K562 (cell line): ENCODE measurements at regions not wholly inside any gene's neighbourhood (a gene's known extent, or its start where the extent isn't known, plus 50 kb on each side); places are given as distances from the start of the nearest gene placed in this dataset.

Source experiments
- ATAC-seq: fragments of 200-7000 bp; cut with Tn5 transposase; 3 replicates; pipeline ENCODE4 v1.9.1; 2020; ENCODE audit warnings: moderate library complexity
- BruUV-seq: library from RNA; stranded (reverse); fragments of 400-500 nt; replicated peaks from 2 replicates; lab custom pipeline; 2021; lab: Mats Ljungman, UMichigan
- CTCF ChIA-PET: fragments of 300-600 bp; formaldehyde crosslinking; extraction: SDS; loops from one replicate; lab custom pipeline; 2021; ENCODE audit warnings: low intra/inter-chr PET ratio; lab: Yijun Ruan, JAX
- POLR2A ChIA-PET: fragments of 300-600, 350-650 bp; sonication (Branson Sonifier 250); formaldehyde crosslinking; extraction: SDS; loops from one replicate; lab custom pipeline; 2021; ENCODE audit warnings: antibody characterized with exemption, inconsistent platforms; lab: Yijun Ruan, JAX
- DNase-seq, 4 experiments: peaks; one replicate each; pipeline versions ENCODE4 v3.0.0 to v3.0.0-alpha.2; 2011 to 2018; ENCODE audit warnings: low spot score in 3 of 4, mixed read lengths in 3 of 4; ENCODE audit errors: extremely low read depth in 1 of 4
- FAIRE-seq: peaks from 2 replicates; lab custom pipeline; 2011; peaks lifted over from hg19 to GRCh38; lab: Jason Lieb, UNC
- H2AFZ ChIP-seq: 2 replicates; pipeline ENCODE4 v1.6.0; 2011; ENCODE audit warnings: low read depth, low read length, control low read depth, inconsistent platforms
- H3K27ac ChIP-seq: fragments of 200-600 bp; 3 replicates; pipeline ENCODE4 v1.8.0; 2011; ENCODE audit warnings: low read depth, mild to moderate bottlenecking, control low read depth, inconsistent platforms, low read length, moderate library complexity, mixed read lengths; ENCODE audit errors: extremely low read depth
- H3K27me3 ChIP-seq, 2 experiments: fragments of 300-600 bp in 1 of 2; 2 replicates in 1 of 2; 3 replicates in 1 of 2; pipeline versions ENCODE4 v1.6.0 to v1.8.0; 2011; ENCODE audit warnings: inconsistent platforms in 2 of 2, low read length in 2 of 2, mild to moderate bottlenecking in 1 of 2, mixed read lengths in 1 of 2, moderate library complexity in 1 of 2; ENCODE audit not compliant: control insufficient read depth in 2 of 2, insufficient read depth in 2 of 2
- H3K36me3 ChIP-seq: fragments of 300-600 bp; 3 replicates; pipeline ENCODE4 v1.8.0; 2011; ENCODE audit warnings: mild to moderate bottlenecking, low read length, inconsistent platforms; ENCODE audit not compliant: control insufficient read depth, insufficient read depth
- H3K4me1 ChIP-seq, 2 experiments: fragments of 200-600 bp in 1 of 2; replicated peaks in 1 of 2; 2 replicates in 1 of 2; 3 replicates in 1 of 2; pipeline versions ENCODE4 v1.5.1 to v1.8.0; 2011; ENCODE audit warnings: inconsistent platforms in 2 of 2, low read length in 2 of 2, mild to moderate bottlenecking in 1 of 2, mixed read lengths in 1 of 2, moderate library complexity in 1 of 2; ENCODE audit not compliant: control insufficient read depth in 2 of 2, insufficient read depth in 2 of 2
- H3K4me2 ChIP-seq: 2 replicates; pipeline ENCODE4 v1.6.1; 2011; ENCODE audit warnings: low read length, control low read depth, inconsistent platforms, mixed read lengths; ENCODE audit not compliant: insufficient read depth
- H3K4me3 ChIP-seq: fragments of 200-600 bp; sonication (generic), shearing (Covaris generic); 2 replicates; pipeline ENCODE4 v1.5.1; 2016; ENCODE audit warnings: control low read depth, inconsistent platforms
- H3K79me2 ChIP-seq: fragments of 200-600 bp; 3 replicates; pipeline ENCODE4 v1.8.0; 2011; ENCODE audit warnings: low read length, inconsistent platforms; ENCODE audit not compliant: control insufficient read depth, insufficient read depth
- H3K9ac ChIP-seq, 2 experiments: 2 replicates each; pipeline versions ENCODE4 v1.6.0 to v1.6.1; 2011; ENCODE audit warnings: low read depth in 2 of 2, low read length in 2 of 2, control low read depth in 1 of 2, inconsistent platforms in 1 of 2, mild to moderate bottlenecking in 1 of 2, mixed read lengths in 1 of 2; ENCODE audit not compliant: insufficient read depth in 1 of 2
- H3K9me1 ChIP-seq: one replicate; pipeline ENCODE4 v1.6.0; 2011; ENCODE audit warnings: inconsistent platforms, mild to moderate bottlenecking, low read length, moderate library complexity; ENCODE audit not compliant: control insufficient read depth, insufficient read depth
- H3K9me3 ChIP-seq: replicated peaks from 2 replicates; pipeline ENCODE4 v1.5.1; 2011; ENCODE audit warnings: low read depth, low read length, inconsistent platforms; ENCODE audit not compliant: control insufficient read depth, insufficient read depth
- H4K20me1 ChIP-seq: replicated peaks from 2 replicates; pipeline ENCODE4 v1.6.1; 2011; ENCODE audit warnings: low read length, inconsistent platforms, mixed read lengths; ENCODE audit not compliant: control insufficient read depth, insufficient read depth
- CBX8 ChIP-seq: fragments of 200-600 bp; sonication (generic); IDR thresholded peaks from 2 replicates; pipeline ENCODE4 v1.6.1; 2012; ENCODE audit warnings: borderline replicate concordance, mixed run types, low read depth, mild to moderate bottlenecking, moderate library complexity, mixed read lengths, low read length, control low read depth, inconsistent platforms; ENCODE audit not compliant: poor library complexity, severe bottlenecking; ENCODE audit errors: extremely low read depth
- CTBP1 ChIP-seq: fragments of 450-650 bp; IDR thresholded peaks from 2 replicates; pipeline ENCODE4 v1.6.1; 2016; ENCODE audit warnings: borderline replicate concordance
- FOXP1 ChIP-seq: sonication (generic); formaldehyde crosslinking; IDR thresholded peaks from 2 replicates; pipeline ENCODE4 v1.8.0; 2022; ENCODE audit warnings: mild to moderate bottlenecking, missing genetic modification reagents
- HDAC1 ChIP-seq, 2 experiments: fragments of 450-650 bp; IDR thresholded peaks; 2 replicates each; pipeline ENCODE4 v1.6.1; 2016 to 2017; ENCODE audit warnings: inconsistent platforms in 1 of 2, mild to moderate bottlenecking in 1 of 2, moderate library complexity in 1 of 2
- KDM1A ChIP-seq, 2 experiments: fragments of 450-650 bp; IDR thresholded peaks; 2 replicates each; pipeline ENCODE4 v1.6.1; 2016; ENCODE audit warnings: mild to moderate bottlenecking in 2 of 2
- PHF20 ChIP-seq: fragments of 450-650 bp; IDR thresholded peaks from 2 replicates; pipeline ENCODE4 v1.6.1; 2018; ENCODE audit not compliant: partially characterized antibody
- SIRT6 ChIP-seq: IDR thresholded peaks from one replicate; pipeline ENCODE4 v1.6.1; 2012; ENCODE audit warnings: low read depth, mild to moderate bottlenecking, control low read depth, inconsistent platforms, low read length, moderate library complexity
- SRSF1 ChIP-seq: fragments of 200-400 bp; formaldehyde crosslinking; IDR thresholded peaks from 2 replicates; pipeline ENCODE4 v1.6.1; 2017; ENCODE audit warnings: mild to moderate bottlenecking, low read depth, low read length, moderate library complexity
- ZNF384 ChIP-seq: IDR thresholded peaks from 2 replicates; pipeline ENCODE4 v1.6.1; 2012; ENCODE audit warnings: low read depth, low read length, improper control_type of control experiment
- WGBS: fragments of 100-300 bp; shearing (Covaris generic); methylation state at CpG from one replicate; pipeline ENCODE4 v1.1.6; 2016; ENCODE audit warnings: low coverage, mixed read lengths; ENCODE audit not compliant: insufficient coverage; ENCODE audit errors: missing lambda C conversion rate; 5-methylcytosine and 5-hydroxymethylcytosine counted together
- in situ Hi-C: fragments of 300-500 bp; cut with MboI; formaldehyde crosslinking; loops from 4 replicates; pipeline ENCODE4 v1.15.0; 2018; ENCODE audit warnings: inconsistent platforms, mixed read lengths
- intact Hi-C: fragments of 100-400 bp; cut with micrococcal nuclease; formaldehyde crosslinking; loops from 2 replicates; pipeline ENCODE4 v1.14.2; 2022
- TF ChIP-seq, protein P1 (sequence below): IDR thresholded peaks from 2 replicates; pipeline ENCODE4 v1.6.1; 2016; ENCODE audit warnings: missing genetic modification characterization, missing compliant biosample characterization
- TF ChIP-seq, protein P2 (sequence below), 2 experiments: fragments of 450-650 bp; IDR thresholded peaks; 2 replicates each; pipeline ENCODE4 v1.6.1; 2016
- TF ChIP-seq, protein P3 (sequence below): fragments of 450-650 bp; IDR thresholded peaks from 2 replicates; pipeline ENCODE4 v1.6.1; 2018; ENCODE audit not compliant: partially characterized antibody

DNA sequence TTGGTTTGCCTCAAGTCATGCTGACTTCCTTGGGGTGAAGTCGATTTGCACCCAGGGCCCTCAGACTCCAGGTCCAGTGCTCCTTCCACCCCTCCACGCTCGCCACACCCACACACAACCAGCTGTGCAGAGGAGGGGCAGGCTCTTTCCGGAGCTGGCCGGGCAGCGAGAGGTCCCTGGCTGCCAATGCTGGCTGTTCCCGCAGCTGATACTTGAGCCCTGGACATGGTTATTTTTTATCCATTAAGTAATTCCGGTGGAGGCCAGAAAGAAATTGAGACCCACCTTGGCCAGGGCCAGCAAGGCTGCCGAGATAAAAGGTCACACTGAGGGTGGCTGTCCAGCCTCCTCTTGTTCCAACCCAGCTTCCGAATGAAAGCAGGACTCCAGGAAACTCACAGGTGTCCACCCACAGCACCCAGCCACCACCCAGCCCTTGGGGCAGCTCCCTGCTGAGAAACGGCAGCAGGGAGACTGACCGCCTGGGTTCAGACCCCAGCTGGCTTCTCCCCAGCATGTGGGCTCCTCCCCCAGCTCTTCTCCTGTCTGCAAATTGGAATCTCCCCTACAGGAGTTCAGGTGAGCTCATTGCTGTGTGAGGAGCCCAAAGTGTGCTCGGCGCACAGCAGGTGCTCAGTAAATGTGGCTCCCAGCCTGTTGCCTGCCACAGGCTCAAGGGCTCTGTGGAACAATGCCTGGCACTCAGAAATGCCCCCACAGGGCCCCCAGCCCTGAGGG is 77.8 kb downstream of the PDGFA start (continued):
- TF ChIP-seq, protein P1, sequence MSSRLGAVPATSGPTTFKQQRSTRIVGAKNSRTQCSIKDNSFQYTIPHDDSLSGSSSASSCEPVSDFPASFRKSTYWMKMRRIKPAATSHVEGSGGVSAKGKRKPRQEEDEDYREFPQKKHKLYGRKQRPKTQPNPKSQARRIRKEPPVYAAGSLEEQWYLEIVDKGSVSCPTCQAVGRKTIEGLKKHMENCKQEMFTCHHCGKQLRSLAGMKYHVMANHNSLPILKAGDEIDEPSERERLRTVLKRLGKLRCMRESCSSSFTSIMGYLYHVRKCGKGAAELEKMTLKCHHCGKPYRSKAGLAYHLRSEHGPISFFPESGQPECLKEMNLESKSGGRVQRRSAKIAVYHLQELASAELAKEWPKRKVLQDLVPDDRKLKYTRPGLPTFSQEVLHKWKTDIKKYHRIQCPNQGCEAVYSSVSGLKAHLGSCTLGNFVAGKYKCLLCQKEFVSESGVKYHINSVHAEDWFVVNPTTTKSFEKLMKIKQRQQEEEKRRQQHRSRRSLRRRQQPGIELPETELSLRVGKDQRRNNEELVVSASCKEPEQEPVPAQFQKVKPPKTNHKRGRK (tag): no peak

DNA sequence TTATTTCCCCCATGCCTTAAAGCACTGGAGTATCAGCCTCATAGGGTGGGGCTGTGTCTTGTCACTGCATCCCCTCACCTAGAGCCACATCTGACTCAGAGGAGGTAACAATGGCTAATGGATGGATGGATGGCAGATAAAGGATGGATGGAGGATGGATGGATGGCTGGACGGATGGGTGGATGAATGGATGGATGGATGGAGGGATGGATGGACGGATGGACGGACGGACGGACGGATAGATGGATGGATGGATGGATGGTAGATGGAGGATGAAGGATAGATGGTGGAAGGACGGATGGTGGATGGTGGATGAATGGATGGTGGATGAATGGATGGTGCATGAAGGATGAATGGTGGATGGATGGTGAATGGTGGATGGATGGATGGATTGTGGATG is 77.2 kb downstream of the PDGFA start:
- BruUV-seq: no TSS peak
- in situ Hi-C loops: no loop called here
- WGBS: 0% methylated on average over 6 of the region's 7 CpGs

More for the DNA sequence above, 77.2 kb downstream of the PDGFA start:
- DNase-seq (no peak), ATAC-seq (no peak), FAIRE-seq (no peak)
- Histone ChIP-seq H3K36me3 (no peaks in the 10 kb centered on the region), H3K79me2 (no peaks in the 10 kb centered on the region), H3K27me3 (peaks cover 0 to 27% of the 10 kb centered on the region in 2 experiments; a peak in 3 of 5 replicates), H3K4me2 (no peak overlapping the region), H3K27ac (no peak overlapping the region), H2AFZ (no peak overlapping the region), H4K20me1 (no peaks in the 10 kb centered on the region), H3K4me3 (no peak overlapping the region), H3K9me1 (no peaks in the 10 kb centered on the region), H3K9ac (no peak overlapping the region), H3K9me3 (no peaks in the 10 kb centered on the region), H3K4me1 (peaks cover 0 to 42% of the 10 kb centered on the region in 2 experiments; a peak in 3 of 5 replicates)
- POLR2A ChIA-PET: no interaction called here
- no peak for TF ChIP-seq CBX8
- TF ChIP-seq CTBP1: peak; percentile 31; the same call in 1 of the 2 replicates
- TF ChIP-seq SIRT6: no peak
- TF ChIP-seq, protein P2, sequence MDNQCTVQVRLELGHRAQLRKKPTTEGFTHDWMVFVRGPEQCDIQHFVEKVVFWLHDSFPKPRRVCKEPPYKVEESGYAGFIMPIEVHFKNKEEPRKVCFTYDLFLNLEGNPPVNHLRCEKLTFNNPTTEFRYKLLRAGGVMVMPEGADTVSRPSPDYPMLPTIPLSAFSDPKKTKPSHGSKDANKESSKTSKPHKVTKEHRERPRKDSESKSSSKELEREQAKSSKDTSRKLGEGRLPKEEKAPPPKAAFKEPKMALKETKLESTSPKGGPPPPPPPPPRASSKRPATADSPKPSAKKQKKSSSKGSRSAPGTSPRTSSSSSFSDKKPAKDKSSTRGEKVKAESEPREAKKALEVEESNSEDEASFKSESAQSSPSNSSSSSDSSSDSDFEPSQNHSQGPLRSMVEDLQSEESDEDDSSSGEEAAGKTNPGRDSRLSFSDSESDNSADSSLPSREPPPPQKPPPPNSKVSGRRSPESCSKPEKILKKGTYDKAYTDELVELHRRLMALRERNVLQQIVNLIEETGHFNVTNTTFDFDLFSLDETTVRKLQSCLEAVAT (IDR thresholded peaks at IDR 0.05): peak in 1 of 2 experiments; percentile 34; a peak in 1 of 4 replicates
- TF ChIP-seq KDM1A (IDR thresholded peaks at IDR 0.05): peak; percentile 18 to 19; a peak in 1 of 4 replicates
- TF ChIP-seq FOXP1 (CRISPR knock-in tag): no peak
- TF ChIP-seq, protein P3, sequence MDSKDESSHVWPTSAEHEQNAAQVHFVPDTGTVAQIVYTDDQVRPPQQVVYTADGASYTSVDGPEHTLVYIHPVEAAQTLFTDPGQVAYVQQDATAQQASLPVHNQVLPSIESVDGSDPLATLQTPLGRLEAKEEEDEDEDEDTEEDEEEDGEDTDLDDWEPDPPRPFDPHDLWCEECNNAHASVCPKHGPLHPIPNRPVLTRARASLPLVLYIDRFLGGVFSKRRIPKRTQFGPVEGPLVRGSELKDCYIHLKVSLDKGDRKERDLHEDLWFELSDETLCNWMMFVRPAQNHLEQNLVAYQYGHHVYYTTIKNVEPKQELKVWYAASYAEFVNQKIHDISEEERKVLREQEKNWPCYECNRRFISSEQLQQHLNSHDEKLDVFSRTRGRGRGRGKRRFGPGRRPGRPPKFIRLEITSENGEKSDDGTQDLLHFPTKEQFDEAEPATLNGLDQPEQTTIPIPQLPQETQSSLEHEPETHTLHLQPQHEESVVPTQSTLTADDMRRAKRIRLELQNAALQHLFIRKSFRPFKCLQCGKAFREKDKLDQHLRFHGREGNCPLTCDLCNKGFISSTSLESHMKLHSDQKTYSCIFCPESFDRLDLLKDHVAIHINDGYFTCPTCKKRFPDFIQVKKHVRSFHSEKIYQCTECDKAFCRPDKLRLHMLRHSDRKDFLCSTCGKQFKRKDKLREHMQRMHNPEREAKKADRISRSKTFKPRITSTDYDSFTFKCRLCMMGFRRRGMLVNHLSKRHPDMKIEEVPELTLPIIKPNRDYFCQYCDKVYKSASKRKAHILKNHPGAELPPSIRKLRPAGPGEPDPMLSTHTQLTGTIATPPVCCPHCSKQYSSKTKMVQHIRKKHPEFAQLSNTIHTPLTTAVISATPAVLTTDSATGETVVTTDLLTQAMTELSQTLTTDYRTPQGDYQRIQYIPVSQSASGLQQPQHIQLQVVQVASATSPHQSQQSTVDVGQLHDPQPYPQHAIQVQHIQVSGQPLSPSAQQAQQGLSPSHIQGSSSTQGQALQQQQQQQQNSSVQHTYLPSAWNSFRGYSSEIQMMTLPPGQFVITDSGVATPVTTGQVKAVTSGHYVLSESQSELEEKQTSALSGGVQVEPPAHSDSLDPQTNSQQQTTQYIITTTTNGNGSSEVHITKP: no peak
- TF ChIP-seq SRSF1: no peak
- TF ChIP-seq ZNF384: no peak
- TF ChIP-seq PHF20: no peak
- TF ChIP-seq HDAC1 (IDR thresholded peaks at IDR 0.05): peak in 1 of 2 experiments; percentile 34; a peak in 1 of 4 replicates
- CTCF ChIA-PET: no interaction called here
- intact Hi-C loops: no loop called here
